Lower leg skin (tissue), 4 donors: ENCODE measurements at regions not wholly inside any gene's neighbourhood (a gene's known extent, or its start where the extent isn't known, plus 50 kb on each side); places are given as distances from the start of the nearest gene placed in this dataset.

Experiments
- DNase-seq, 2 donors: peaks; one replicate each; pipeline ENCODE4 v3.0.0-alpha.2; 2019; ENCODE audit warnings: low spot score in 2 of 2
- H3K4me3 ChIP-seq: fragments of 200-600 bp; sonication (generic); 2 replicates; pipeline ENCODE4 v1.5.1; 2017; ENCODE audit warnings: mild to moderate bottlenecking, low read depth; ENCODE audit not compliant: poor library complexity, severe bottlenecking
- POLR2A ChIP-seq, 2 donors: fragments of 450-650 bp; IDR thresholded peaks; one replicate each; pipeline ENCODE4 v1.6.1; 2016 to 2017; ENCODE audit warnings: antibody characterized with exemption in 2 of 2, mild to moderate bottlenecking in 1 of 2, moderate library complexity in 1 of 2
- WGBS, 2 donors: methylation state at CpG; one replicate each; pipeline ENCODE4 v1.1.5; 2018; 5-methylcytosine and 5-hydroxymethylcytosine counted together
- intact Hi-C: fragments of 100-400 bp; cut with DNase I; formaldehyde crosslinking; loops from one replicate; pipeline ENCODE4 v1.15.0; 2023; ENCODE audit warnings: low total_unique reads
- TF ChIP-seq, protein P1 (sequence below), 3 donors: fragments of 450-650 bp; IDR thresholded peaks; one replicate each; pipeline ENCODE4 v1.5.1; 2016; ENCODE audit warnings: antibody characterized with exemption in 3 of 3, mild to moderate bottlenecking in 3 of 3, moderate library complexity in 2 of 3

DNA sequence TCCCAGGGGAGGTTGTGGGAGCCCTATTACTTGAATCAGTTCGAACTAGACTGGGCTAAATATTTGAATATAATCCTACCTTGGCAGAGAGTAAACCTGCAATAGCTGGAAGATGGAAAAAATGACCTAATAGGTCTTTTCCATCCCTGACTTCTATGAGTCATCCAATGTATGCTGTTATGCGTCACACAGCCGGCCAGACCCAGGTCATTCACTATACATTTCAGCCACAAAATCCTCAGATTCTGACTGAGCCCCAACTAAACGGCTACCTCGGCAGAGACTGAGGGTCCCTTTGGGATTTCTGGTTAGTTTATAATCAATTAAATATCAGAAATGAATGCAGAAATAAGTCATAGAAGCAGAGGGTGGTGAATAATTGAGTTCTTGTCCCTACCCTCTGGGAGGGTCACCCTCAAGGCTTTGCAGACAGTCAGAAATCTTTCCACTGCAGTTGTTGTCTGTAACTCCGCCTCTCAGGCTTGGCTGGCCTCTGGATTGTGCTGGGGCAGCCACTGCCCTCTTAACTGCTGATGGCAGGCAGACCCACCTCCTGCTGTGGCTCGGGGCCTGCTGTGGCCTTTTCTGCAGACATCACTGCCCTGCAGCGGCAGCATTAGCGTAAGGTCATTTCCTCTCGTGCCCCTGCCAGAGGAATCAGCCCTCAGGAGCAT lies 240.5 kb downstream of the TGFB2 start:
- WGBS, 2 donors, result 52 to 58% methylated on average over 10 of the region's 10 CpGs
- no peak overlapping the region for H3K4me3 ChIP-seq
- no peak for DNase-seq
- TF ChIP-seq POLR2A (IDR thresholded peaks at IDR 0.05), result no peak
- TF ChIP-seq, protein P1, sequence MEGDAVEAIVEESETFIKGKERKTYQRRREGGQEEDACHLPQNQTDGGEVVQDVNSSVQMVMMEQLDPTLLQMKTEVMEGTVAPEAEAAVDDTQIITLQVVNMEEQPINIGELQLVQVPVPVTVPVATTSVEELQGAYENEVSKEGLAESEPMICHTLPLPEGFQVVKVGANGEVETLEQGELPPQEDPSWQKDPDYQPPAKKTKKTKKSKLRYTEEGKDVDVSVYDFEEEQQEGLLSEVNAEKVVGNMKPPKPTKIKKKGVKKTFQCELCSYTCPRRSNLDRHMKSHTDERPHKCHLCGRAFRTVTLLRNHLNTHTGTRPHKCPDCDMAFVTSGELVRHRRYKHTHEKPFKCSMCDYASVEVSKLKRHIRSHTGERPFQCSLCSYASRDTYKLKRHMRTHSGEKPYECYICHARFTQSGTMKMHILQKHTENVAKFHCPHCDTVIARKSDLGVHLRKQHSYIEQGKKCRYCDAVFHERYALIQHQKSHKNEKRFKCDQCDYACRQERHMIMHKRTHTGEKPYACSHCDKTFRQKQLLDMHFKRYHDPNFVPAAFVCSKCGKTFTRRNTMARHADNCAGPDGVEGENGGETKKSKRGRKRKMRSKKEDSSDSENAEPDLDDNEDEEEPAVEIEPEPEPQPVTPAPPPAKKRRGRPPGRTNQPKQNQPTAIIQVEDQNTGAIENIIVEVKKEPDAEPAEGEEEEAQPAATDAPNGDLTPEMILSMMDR (IDR thresholded peaks at IDR 0.05), result no peak
- intact Hi-C loops, result no loop called here

- TF ChIP-seq, protein P1 (IDR thresholded peaks at IDR 0.05), result no peak
- TF ChIP-seq POLR2A (IDR thresholded peaks at IDR 0.05), result no peak
- DNase-seq, result no peak
- H3K4me3 ChIP-seq, result no peak overlapping the region
- WGBS, 2 donors, result 86 to 94% methylated on average over 2 of the region's 2 CpGs
- intact Hi-C loops, result no loop called here
Observed at GRCh38 chr1:218587900-218588299, 242.8 kb downstream of the TGFB2 start.

- intact Hi-C loops, result no loop called here
- TF ChIP-seq POLR2A (IDR thresholded peaks at IDR 0.05), result no peak
- TF ChIP-seq, protein P1 (IDR thresholded peaks at IDR 0.05), result no peak
- WGBS, 2 donors, result 71 to 75% methylated on average over 13 of the region's 13 CpGs
- no peak for DNase-seq
- H3K4me3 ChIP-seq, result no peak overlapping the region
Observed at GRCh38 chr1:218588540-218589172, 243.5 kb downstream of the TGFB2 start.

DNA sequence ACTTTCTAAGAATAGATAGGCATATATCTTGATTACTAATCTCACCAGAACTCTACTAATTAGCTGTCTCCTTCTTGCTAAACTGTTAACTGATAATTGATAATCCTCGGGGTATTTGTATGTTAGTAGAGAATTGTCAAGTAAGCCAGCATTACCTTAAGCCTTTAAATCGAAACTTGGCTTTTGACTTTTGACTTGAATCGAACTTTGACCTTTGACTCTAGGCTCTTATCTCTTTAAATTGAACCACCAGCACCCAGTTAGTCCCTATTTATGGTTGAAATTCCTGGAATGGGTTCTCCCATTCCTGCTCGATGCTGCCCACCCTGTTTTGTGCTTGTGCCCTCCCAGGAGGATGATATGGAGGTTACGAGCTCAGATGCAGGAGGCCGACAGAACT lies 244.4 kb downstream of the TGFB2 start:
- WGBS, 2 donors, result 88 to 93% methylated on average over 6 of the region's 6 CpGs

GRCh38 chr1:218591966-218592365 lies 246.8 kb downstream of the TGFB2 start:
- TF ChIP-seq, protein P1 (IDR thresholded peaks at IDR 0.05), result no peak
- no peak for TF ChIP-seq POLR2A (IDR thresholded peaks at IDR 0.05)
- no peak overlapping the region for H3K4me3 ChIP-seq
- DNase-seq, result no peak
- intact Hi-C loops, result no loop called here

More for the DNA sequence above, 244.4 kb downstream of the TGFB2 start:
- TF ChIP-seq, protein P1 (IDR thresholded peaks at IDR 0.05), result no peak
- no peak for TF ChIP-seq POLR2A (IDR thresholded peaks at IDR 0.05)
- H3K4me3 ChIP-seq, result no peak overlapping the region
- no peak for DNase-seq
- intact Hi-C loops, result no loop called here
